Parathyroid adenoma (tissue), 2 donors: ENCODE measurements at regions not wholly inside any gene's neighbourhood (a gene's known extent, or its start where the extent isn't known, plus 50 kb on each side); places are given as distances from the start of the nearest gene placed in this dataset.

Experiments
- H2AFZ ChIP-seq: fragments of 300-600 bp; sonication (generic); one replicate; pipeline ENCODE4 v1.7.0; 2017; ENCODE audit warnings: antibody characterized with exemption, mild to moderate bottlenecking
- H3K27ac ChIP-seq: fragments of 300-600 bp; sonication (generic); one replicate; pipeline ENCODE4 v1.7.0; 2017
- H3K27me3 ChIP-seq: fragments of 300-600 bp; sonication (generic); one replicate; pipeline ENCODE4 v1.7.0; 2017; ENCODE audit warnings: low read length; ENCODE audit not compliant: control insufficient read depth, insufficient read depth
- H3K36me3 ChIP-seq: fragments of 300-600 bp; sonication (generic); one replicate; pipeline ENCODE4 v1.7.0; 2017; ENCODE audit warnings: low read length; ENCODE audit not compliant: control insufficient read depth, insufficient read depth
- H3K4me1 ChIP-seq: fragments of 300-600 bp; sonication (generic); one replicate; pipeline ENCODE4 v1.7.0; 2017; ENCODE audit warnings: control low read depth
- H3K4me2 ChIP-seq: fragments of 300-600 bp; sonication (generic); one replicate; pipeline ENCODE4 v1.7.0; 2017; ENCODE audit warnings: low read length
- H3K4me3 ChIP-seq: fragments of 300-600 bp; sonication (generic); one replicate; pipeline ENCODE4 v1.7.0; 2017; ENCODE audit warnings: low read depth, low read length
- H3K79me2 ChIP-seq: fragments of 300-600 bp; sonication (generic); one replicate; pipeline ENCODE4 v1.7.0; 2017; ENCODE audit warnings: control low read depth
- H3K9ac ChIP-seq: fragments of 300-600 bp; sonication (generic); one replicate; pipeline ENCODE4 v1.7.0; 2017; ENCODE audit warnings: mild to moderate bottlenecking
- H3K9me3 ChIP-seq: fragments of 300-600 bp; sonication (generic); one replicate; pipeline ENCODE4 v1.7.0; 2017; ENCODE audit warnings: low read length; ENCODE audit not compliant: control insufficient read depth
- CTCF ChIP-seq: fragments of 300-600 bp; sonication (generic); IDR thresholded peaks from one replicate; pipeline ENCODE4 v1.7.0; 2017; ENCODE audit warnings: antibody characterized with exemption, mild to moderate bottlenecking
- donor health status: primary hyperparathyroidism.

- no peak for TF ChIP-seq CTCF
- Histone ChIP-seq H3K27me3 (no peaks in the 10 kb centered on the region), H3K4me1 (no peaks in the 10 kb centered on the region), H3K9ac (no peak overlapping the region), H3K4me3 (no peak overlapping the region), H3K9me3 (no peaks in the 10 kb centered on the region), H3K36me3 (no peaks in the 10 kb centered on the region), H3K4me2 (peak overlapping the region; percentile 33), H3K79me2 (no peaks in the 10 kb centered on the region), H2AFZ (no peak overlapping the region), H3K27ac (no peak overlapping the region)
Measured at GRCh38 chr4:29559286-29559685, 1160.9 kb upstream of the PCDH7 start.

- TF ChIP-seq CTCF: no peak
- no peak overlapping the region for H2AFZ ChIP-seq
- H3K4me2 ChIP-seq: no peak overlapping the region
- H3K4me1 ChIP-seq: no peaks in the 10 kb centered on the region
- H3K27ac ChIP-seq: no peak overlapping the region
- no peaks in the 10 kb centered on the region for H3K27me3 ChIP-seq
- no peaks in the 10 kb centered on the region for H3K9me3 ChIP-seq
- no peak overlapping the region for H3K9ac ChIP-seq
- H3K79me2 ChIP-seq: no peaks in the 10 kb centered on the region
- no peaks in the 10 kb centered on the region for H3K36me3 ChIP-seq
- no peak overlapping the region for H3K4me3 ChIP-seq
Measured at GRCh38 chr4:29560452-29560851, 1159.7 kb upstream of the PCDH7 start.

- no peak overlapping the region for H2AFZ ChIP-seq
- no peaks in the 10 kb centered on the region for H3K36me3 ChIP-seq
- no peak overlapping the region for H3K27ac ChIP-seq
- no peaks in the 10 kb centered on the region for H3K79me2 ChIP-seq
- H3K4me1 ChIP-seq: no peaks in the 10 kb centered on the region
- H3K4me2 ChIP-seq: no peak overlapping the region
- TF ChIP-seq CTCF: no peak
- H3K9ac ChIP-seq: no peak overlapping the region
- no peaks in the 10 kb centered on the region for H3K9me3 ChIP-seq
- no peak overlapping the region for H3K4me3 ChIP-seq
- H3K27me3 ChIP-seq: no peaks in the 10 kb centered on the region
Measured at GRCh38 chr4:29565256-29565655, 1154.9 kb upstream of the PCDH7 start.

- Histone ChIP-seq H3K27me3 (no peaks in the 10 kb centered on the region), H3K79me2 (no peaks in the 10 kb centered on the region), H3K36me3 (no peaks in the 10 kb centered on the region), H2AFZ (no peak overlapping the region), H3K4me1 (no peaks in the 10 kb centered on the region), H3K27ac (no peak overlapping the region), H3K4me2 (no peak overlapping the region), H3K4me3 (no peak overlapping the region), H3K9ac (no peak overlapping the region), H3K9me3 (no peaks in the 10 kb centered on the region)
- no peak for TF ChIP-seq CTCF
Measured at GRCh38 chr4:29566371-29566770, 1153.8 kb upstream of the PCDH7 start.

GRCh38 chr4:29571322-29571721, 1148.8 kb upstream of the PCDH7 start:
- no peak for TF ChIP-seq CTCF
- Histone ChIP-seq H3K27me3 (no peaks in the 10 kb centered on the region), H3K4me2 (no peak overlapping the region), H3K79me2 (no peaks in the 10 kb centered on the region), H3K9ac (no peak overlapping the region), H3K27ac (no peak overlapping the region), H3K9me3 (no peaks in the 10 kb centered on the region), H3K4me1 (no peaks in the 10 kb centered on the region), H3K36me3 (no peaks in the 10 kb centered on the region), H2AFZ (no peak overlapping the region), H3K4me3 (no peak overlapping the region)
